Osteoblast (primary cell): ENCODE measurements at regions not wholly inside any gene's neighbourhood (a gene's known extent, or its start where the extent isn't known, plus 50 kb on each side); places are given as distances from the start of the nearest gene placed in this dataset.

Experiments used
- DNase-seq: peaks from one replicate; pipeline ENCODE4 v3.0.0; 2011; ENCODE audit warnings: low spot score, mixed read lengths; ENCODE audit not compliant: insufficient read length; ENCODE audit errors: missing footprints
- H2AFZ ChIP-seq: 2 replicates; pipeline ENCODE4 v1.6.0; 2011; ENCODE audit warnings: mild to moderate bottlenecking, low read length
- H3K27ac ChIP-seq: 2 replicates; pipeline ENCODE4 v1.5.1; 2011; ENCODE audit warnings: mild to moderate bottlenecking, low read depth, low read length, moderate library complexity
- H3K27me3 ChIP-seq: 2 replicates; pipeline ENCODE4 v1.6.0; 2012; ENCODE audit warnings: mild to moderate bottlenecking, control low read depth, inconsistent platforms, low read length, moderate library complexity; ENCODE audit not compliant: insufficient read depth
- H3K36me3 ChIP-seq: 2 replicates; pipeline ENCODE4 v1.5.1; 2011; ENCODE audit warnings: mild to moderate bottlenecking, low read length, control low read depth, moderate library complexity; ENCODE audit not compliant: insufficient read depth
- H3K4me1 ChIP-seq: 2 replicates; pipeline ENCODE4 v1.5.1; 2011; ENCODE audit warnings: mild to moderate bottlenecking, low read length, control low read depth, moderate library complexity; ENCODE audit not compliant: insufficient read depth
- H3K4me2 ChIP-seq: 2 replicates; pipeline ENCODE4 v1.6.0; 2011; ENCODE audit warnings: mild to moderate bottlenecking, low read length; ENCODE audit not compliant: insufficient read depth
- H3K4me3 ChIP-seq: fragments of 200-600 bp; sonication (generic); 3 replicates; pipeline ENCODE4 v1.5.1; 2012; ENCODE audit warnings: mild to moderate bottlenecking, low read length, inconsistent platforms; ENCODE audit not compliant: insufficient read depth
- H3K79me2 ChIP-seq: 2 replicates; pipeline ENCODE4 v1.6.0; 2012; ENCODE audit warnings: mild to moderate bottlenecking, low read length, control low read depth, inconsistent platforms; ENCODE audit not compliant: insufficient read depth
- H3K9me3 ChIP-seq: 2 replicates; pipeline ENCODE4 v1.5.1; 2011; ENCODE audit warnings: low read depth, low read length, control low read depth
- H4K20me1 ChIP-seq: 2 replicates; pipeline ENCODE4 v1.6.0; 2012; ENCODE audit warnings: mild to moderate bottlenecking, low read length, control low read depth; ENCODE audit not compliant: insufficient read depth
- CTCF ChIP-seq: IDR thresholded peaks from 2 replicates; pipeline ENCODE4 v1.5.1; 2011; ENCODE audit warnings: mild to moderate bottlenecking, low read depth, low read length, moderate library complexity; ENCODE audit errors: extremely low read depth

DNA sequence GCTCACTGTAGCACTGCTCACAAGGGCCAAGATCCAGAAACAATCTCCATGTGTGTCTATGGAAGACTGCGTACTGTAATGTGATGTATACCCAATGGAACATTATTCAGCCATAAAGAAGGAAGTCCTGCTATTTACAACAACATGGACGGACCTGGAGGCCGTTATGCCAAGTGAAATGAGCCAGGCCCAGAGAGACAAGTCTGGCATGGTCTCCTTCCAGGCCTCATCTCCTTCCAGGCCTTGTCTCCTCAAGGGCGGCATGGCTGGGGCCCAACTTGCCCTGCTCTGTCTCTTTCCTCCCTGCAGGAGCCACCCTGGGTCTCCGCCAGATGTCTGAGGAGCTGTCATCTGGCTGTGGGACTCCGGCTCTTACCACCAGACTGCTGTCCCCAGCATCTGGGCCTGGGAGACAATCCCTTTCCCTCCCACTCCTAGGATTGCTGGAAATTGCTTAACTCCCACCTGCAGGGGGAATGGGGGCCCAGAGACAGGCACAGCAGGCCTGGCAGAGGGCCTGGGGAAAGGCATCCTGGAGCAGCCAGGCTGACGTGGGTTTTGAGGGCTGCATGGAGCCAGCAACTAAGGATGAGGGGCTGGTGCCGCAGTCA is 1326.6 kb downstream of the TBC1D22A start:
- no peaks in the 10 kb centered on the region for H3K27me3 ChIP-seq
- no peak for TF ChIP-seq CTCF
- H3K9me3 ChIP-seq: peaks cover 2% of the 10 kb centered on the region

GRCh38 chr22:48088251-48088650 is 1325.8 kb downstream of the TBC1D22A start:
- no peak overlapping the region for H3K27ac ChIP-seq
- no peak for DNase-seq
- peaks cover 2% of the 10 kb centered on the region for H3K9me3 ChIP-seq
- no peaks in the 10 kb centered on the region for H3K36me3 ChIP-seq
- no peaks in the 10 kb centered on the region for H3K79me2 ChIP-seq
- no peak overlapping the region for H2AFZ ChIP-seq
- H3K4me2 ChIP-seq: no peak overlapping the region
- no peaks in the 10 kb centered on the region for H3K4me1 ChIP-seq
- no peaks in the 10 kb centered on the region for H4K20me1 ChIP-seq
- no peak for TF ChIP-seq CTCF
- no peaks in the 10 kb centered on the region for H3K27me3 ChIP-seq
- no peak overlapping the region for H3K4me3 ChIP-seq

More for the DNA sequence above, 1326.6 kb downstream of the TBC1D22A start:
- Histone ChIP-seq H3K4me2 (no peak overlapping the region), H4K20me1 (no peaks in the 10 kb centered on the region), H3K79me2 (no peaks in the 10 kb centered on the region), H3K4me1 (no peaks in the 10 kb centered on the region), H3K27ac (no peak overlapping the region), H3K36me3 (no peaks in the 10 kb centered on the region), H2AFZ (no peak overlapping the region), H3K4me3 (no peak overlapping the region)
- no peak for DNase-seq

GRCh38 chr22:48085901-48086645 is 1323.6 kb downstream of the TBC1D22A start:
- Histone ChIP-seq H2AFZ (no peak overlapping the region), H3K36me3 (no peaks in the 10 kb centered on the region), H3K27ac (no peak overlapping the region), H3K27me3 (no peaks in the 10 kb centered on the region), H3K9me3 (peaks cover 2% of the 10 kb centered on the region), H3K79me2 (no peaks in the 10 kb centered on the region), H4K20me1 (no peaks in the 10 kb centered on the region), H3K4me2 (no peak overlapping the region), H3K4me3 (no peak overlapping the region), H3K4me1 (no peaks in the 10 kb centered on the region)
- no peak for DNase-seq
- no peak for TF ChIP-seq CTCF

DNA sequence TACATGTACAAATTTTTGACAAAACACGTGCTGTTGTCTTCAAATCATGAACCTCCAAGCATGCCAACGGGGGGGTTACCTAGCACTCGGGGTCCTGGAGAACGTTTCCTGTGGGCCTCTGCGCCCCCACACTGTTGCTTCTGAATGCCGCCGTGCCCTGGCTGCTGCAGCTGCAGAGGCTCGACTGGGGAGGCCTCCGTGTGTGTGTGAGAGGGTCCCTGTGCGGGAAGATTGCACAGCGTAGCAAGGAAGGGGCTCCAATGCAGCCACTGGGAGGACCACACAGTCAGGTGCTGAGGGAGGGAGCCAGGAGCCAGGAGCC is 1322.2 kb downstream of the TBC1D22A start:
- no peak for DNase-seq
- peaks cover 2% of the 10 kb centered on the region for H3K9me3 ChIP-seq
- no peak overlapping the region for H3K4me2 ChIP-seq

More for the DNA sequence above, 1322.2 kb downstream of the TBC1D22A start:
- Histone ChIP-seq H3K79me2 (no peaks in the 10 kb centered on the region), H3K27ac (no peak overlapping the region), H3K4me3 (no peak overlapping the region), H3K36me3 (no peaks in the 10 kb centered on the region), H4K20me1 (no peaks in the 10 kb centered on the region), H3K27me3 (no peaks in the 10 kb centered on the region), H2AFZ (no peak overlapping the region), H3K4me1 (no peaks in the 10 kb centered on the region)
- TF ChIP-seq CTCF: no peak
